Umbilical cord (tissue), 1 donor: ENCODE measurements at regions not wholly inside any gene's neighbourhood (a gene's known extent, or its start where the extent isn't known, plus 50 kb on each side); places are given as distances from the start of the nearest gene placed in this dataset.

Experiments used
- DNase-seq: peaks from one replicate; pipeline ENCODE4 v3.0.0-alpha.2; 2015; ENCODE audit warnings: low spot score

DNA sequence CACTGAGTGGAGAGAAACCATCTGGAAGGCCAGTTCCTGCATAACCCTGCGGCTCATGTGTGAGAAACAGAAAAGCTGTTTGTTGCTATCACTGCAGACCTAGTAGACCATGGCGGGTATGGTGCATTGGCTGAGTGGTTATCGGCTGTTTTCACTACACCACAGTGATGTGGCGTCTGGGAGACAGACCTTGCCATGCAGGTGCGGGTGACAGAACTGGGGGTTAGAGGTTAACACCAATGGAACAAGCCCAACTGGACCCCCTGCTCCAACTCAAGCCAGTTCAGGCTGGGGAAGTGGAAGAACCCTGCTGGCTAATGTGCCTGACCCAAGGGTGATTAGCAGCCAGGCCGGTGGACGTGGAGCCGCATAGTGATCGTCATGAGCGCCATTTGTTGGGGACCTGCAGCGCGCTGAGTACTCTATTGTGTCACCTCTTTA is 91.9 kb downstream of the IRF8 start:
- no peak for DNase-seq

DNA sequence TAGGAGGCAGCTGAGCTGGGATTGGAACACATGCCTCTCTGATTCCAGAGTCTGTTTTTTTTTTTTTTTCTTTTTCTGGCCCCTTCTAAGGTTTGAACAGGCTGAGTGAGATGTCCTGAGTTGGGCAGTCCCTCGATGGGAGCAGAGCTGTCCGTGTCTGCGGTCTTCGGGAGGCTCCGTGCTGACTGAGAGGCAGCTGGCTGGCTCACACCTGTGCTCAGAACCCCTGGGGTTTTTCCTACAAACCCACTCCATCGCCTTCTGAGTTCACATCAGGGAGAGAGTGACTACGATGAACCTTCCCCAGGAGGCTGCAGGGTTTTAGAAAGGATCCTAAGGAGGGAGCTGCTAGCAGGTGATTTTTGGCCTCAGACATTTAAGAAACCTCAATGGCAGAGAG is 92.5 kb downstream of the IRF8 start:
- DNase-seq = no peak

DNA sequence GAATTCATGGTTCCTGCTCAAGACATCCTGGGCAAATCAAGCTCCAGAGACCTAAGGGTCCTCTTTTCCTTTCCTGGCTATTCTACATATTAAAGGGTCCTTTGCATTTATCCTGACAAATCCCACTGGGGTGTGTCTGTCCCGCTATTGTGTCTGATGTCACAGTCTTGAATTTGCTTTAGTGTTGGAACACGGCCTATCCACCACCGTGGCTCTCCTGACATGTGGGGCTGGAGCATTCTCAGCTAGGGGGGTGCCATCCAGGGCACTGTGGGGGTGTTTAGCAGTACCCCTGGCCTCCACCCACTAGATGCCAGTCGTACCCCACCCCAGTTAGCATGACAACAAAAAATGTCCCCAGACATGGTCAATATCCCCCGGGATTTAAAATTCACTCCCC is 92.9 kb downstream of the IRF8 start:
- DNase-seq = no peak

DNA sequence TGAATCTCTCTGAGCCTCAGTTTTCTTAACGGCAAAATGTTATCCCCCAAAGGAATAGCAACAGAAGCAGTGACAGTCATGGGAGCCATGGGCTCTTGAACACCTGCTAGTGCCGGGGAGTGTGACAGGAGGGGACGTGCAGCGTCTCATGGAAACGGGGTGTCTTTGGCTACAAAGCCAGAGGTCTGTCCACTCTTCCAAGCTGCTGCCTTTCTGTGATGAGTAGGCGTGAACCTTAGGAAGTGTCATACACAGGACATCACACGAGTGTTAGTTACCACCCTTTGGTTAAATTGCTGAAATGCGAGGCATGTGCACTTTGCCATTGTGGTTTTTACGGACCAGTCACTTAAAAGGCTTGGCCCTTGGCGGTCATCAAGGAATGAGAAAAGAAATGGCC is 93.4 kb downstream of the IRF8 start:
- no peak for DNase-seq

DNA sequence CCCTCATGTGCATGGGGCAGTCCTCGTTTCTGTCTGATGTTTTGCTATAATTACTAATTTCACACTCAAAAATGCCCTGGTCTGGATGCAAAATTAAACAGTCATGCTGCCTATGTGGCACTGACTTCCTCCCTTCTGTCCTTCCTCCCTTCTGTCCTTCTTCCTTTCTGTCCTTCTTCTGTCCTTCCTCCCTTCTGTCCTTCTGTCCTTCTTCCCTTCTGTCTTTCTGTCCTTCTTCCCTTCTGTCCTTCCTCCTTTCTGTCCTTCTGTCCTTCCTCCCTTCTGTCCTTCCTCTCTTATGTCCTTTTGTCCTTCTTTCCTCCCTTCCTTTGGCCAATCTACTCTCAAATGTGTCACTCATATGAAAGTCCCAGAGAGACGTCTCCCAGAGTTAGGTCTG is 93.8 kb downstream of the IRF8 start:
- DNase-seq = no peak

DNA sequence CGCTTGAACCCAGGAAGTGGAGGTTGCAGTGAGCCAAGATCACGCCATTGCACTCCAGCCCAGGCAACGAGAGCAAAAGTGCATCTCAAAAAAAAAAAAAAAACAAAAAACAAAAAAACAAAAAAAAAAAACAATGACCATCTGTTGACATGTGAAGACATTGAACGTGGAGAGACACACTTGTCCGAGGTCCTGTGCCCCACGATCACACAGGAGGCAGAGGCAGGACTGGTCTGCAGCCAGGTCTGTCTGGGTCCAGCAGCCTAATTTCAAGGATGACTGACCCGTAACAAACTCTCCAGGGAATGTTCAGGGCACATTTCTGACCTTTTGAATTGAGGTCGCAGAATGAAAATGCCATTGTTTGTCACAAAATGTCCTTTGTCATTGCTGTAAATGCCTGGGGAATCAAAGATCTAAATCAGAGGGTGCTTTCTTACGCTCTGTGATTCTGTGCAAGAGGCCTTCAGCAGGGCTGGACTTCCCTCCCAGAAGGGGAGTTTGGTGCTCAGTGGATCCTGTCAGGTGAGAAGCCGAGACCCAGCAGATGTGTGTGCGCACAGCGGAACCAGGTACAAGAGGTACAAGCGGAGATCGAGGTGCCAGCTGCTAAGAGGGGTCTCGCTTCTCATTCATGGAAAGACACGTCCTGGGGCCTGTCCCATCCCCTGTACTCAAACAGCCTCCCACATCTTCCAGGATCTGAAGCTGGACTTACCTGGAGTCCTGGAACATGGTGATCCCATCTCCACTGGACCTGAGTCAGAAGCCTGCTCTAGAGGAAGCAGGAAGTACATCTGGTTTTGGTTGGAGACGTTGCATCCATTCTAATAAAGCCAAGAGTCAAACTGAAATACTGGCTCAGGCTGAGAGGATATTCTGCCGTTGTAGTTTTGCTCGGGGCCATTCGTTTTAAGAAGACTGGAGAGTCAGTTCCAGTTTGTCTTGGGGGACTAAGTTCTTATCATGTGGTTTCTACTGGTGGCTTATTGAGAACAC is 95.8 kb downstream of the IRF8 start:
- no peak for DNase-seq

DNA sequence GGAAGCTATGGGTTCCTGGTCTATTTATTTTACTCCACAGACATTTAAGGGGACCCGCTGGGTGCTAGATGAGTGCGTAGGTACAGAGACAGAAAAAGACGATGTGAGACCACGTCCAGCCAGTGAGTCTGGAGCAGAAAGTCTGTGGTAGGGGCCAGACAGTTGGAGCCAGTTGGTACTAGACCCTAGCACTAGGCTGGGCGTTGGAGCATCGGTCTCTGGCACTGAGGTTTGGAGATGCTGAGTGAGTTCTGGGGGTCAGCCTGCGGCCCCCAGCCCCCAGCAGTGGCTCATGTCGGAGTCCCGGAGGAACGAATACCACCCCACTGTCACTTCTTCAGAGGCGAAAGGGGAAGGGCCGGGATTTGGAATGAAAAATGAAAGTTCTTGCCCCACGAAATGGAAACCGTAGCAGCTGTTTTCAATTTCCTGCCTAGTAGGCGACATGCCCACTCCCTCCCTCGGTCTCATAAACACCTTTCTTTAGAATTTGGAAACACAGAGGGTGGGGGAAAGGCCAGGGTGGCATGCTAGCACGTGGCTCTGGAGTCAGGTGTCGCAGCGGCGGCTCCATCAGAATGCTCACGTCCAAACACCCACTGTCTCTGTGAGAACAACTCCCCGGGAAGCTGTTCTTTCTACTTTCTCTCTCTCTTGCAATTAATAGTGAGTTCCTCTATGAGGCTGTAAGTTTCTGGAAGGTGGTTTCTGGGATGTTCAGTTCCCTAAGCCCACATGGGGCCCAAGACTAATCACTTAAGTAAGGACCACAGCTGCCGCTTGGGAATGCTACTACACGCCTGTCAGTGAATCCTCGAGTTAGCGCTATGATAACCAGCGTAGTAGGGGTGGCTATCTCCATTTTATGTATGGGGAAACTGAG is 96.8 kb downstream of the IRF8 start:
- no peak for DNase-seq

DNA sequence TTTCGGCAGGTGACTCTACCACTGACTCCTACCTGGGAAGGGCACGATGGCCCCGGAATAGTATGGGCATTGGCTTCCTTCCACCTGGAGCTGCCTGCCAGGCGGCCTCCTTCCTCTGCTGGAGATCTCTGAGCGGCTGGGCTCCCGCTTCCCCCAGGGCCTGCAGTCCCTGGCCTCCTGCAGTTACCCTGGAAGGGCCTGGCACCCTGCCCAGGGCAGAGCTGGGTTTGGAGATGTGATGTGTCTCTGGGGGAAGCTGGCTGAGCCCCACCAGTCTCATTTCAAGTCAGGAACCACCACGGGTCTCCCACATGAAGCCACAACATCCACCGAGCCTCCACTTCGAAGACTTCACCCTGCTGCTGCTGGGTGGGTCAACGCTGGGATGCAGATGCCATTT is 97.9 kb downstream of the IRF8 start:
- DNase-seq = no peak

DNA sequence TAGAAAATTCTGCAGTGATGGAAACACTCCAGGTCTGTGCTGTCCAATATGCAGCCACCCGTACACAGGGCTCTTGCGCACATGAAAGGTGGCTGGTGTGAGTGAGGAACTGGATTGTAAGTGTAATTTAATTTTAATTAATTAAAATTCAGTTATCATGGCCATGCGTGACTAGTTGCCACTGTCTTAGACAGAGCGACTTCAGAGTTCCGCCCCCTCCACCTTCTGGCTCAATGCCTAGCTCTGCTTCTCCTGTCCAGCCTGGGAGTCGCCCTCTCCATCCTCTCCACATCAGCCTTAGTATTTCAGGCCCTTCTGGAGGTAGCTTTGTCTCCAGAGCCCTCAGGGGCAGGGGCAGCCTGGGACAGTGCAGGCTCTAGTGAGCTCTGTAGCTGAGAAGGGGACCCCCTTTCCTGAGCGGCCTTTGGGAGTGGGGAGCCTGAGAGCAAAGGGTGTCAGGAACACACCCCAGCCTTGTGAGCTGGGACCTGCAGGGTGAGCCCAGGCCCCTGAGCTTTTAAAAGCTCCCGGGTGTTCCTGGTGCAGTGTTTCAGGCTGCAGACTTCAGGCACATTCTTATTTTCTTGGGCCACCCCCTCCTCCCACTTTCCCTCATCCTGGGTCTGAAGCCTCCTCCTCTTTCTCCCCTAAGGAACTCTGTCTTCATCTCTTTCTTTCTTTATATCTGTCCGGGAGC is 99.4 kb downstream of the IRF8 start:
- DNase-seq = no peak

DNA sequence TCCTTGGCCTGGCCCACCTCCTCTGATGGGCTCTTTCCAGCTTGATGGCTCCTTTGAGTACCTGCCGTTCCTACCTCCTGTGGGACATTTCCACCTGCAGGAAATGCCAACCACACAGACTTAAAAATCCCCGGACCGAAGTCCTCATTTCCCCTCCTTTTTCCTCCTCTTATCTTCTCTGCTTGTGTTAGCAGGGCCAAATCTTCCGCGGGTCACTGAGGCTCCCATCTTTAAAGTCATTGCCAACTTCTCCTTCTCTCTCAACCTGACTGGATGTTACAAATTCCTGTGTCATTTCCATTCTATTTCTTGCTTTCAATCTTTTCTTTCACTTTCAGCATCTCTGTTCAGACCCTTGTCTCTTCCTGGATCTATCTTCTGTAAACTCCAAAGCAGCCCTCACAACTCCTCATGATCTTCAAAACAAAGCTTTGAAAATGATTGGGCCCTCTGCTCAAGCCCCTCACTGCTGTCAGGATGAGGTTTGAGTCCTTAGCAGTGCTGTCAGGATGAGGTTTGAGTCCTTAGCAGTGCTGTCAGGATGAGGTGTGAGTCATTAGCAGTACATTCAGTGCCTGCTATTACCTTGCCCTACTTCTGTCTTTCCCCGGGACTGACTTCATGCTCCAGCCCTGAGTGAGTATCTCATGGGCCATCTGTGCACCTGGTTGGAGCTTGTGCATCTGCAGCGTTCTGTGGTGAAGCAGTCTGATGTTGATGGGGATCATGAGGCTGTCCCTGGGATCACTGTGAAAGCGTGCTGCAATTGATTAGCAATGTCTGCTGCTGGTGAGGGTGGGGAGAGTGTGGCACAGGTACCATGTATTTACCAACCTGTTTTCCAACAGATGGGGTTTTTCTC is 100.1 kb downstream of the IRF8 start:
- no peak for DNase-seq

DNA sequence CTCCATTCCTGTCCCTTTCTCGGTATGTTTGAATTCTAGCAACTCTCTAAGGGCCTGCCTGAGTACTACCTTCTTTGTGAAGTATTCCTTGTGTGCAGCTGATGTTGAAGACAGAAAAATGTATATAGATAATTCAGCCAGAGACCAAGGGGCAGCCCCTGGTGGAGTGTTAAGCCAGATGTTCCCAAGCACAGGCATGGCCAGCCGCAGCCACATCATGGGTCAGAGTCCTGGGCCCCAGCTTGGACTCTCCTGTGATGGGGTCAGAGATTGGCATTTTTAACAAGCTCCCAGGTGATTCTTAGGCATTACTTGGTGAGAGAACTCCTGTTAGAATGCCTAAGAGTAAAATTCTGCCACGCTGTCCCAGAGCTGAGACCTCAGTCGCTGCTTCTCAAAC is 100.8 kb downstream of the IRF8 start:
- no peak for DNase-seq

DNA sequence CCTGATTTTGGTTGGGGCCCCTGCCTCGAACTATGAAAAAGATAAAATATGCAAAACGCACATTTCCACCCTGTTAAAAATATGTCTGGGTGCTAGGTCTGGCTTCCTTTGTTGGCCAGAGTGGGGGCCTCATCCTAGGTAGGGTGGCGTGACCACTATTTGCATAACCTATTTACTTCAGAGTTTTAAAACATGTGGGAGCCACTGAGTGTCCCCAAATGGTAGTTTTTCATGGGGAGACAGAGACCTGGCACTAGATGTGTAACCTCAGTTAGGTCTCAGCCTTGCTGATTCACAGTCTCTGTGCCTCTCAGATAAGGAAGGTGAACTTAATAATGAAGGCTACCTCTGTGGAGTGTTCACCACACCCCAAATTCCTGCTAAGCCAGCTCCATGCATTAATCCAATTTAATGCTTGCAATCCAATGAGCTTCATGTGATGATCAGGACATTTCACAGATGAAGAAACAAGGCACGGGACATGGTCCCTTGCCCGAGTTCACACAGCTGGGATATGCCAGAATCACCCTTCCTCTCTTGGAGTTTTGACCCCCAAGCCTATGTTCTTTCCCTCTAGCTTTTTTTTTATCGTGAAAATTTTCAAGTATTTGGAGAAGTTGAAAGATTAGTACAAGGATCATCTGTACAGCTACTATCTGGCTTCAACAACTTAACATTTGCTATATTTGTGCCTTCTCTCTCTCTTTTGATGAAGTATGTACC is 103.4 kb downstream of the IRF8 start:
- no peak for DNase-seq

DNA sequence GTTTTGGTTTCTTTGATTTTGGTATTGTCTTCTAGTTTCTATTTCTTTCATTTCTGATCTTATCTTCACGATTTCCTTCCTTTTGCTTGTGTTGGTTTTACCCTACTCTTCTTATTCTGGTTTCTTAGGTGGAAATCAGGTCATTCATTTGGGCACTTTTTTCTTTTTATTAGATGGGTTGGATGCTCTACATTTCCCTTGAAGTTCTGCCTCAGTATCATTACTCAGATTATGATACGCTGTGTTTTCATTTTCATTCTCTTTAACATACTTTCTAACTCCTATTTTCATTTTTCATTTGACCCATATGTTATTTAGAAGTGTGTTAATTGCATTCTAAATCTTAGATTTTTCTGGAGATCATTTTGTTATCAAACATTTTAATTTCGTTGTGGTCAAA is 108.6 kb downstream of the IRF8 start:
- no peak for DNase-seq

DNA sequence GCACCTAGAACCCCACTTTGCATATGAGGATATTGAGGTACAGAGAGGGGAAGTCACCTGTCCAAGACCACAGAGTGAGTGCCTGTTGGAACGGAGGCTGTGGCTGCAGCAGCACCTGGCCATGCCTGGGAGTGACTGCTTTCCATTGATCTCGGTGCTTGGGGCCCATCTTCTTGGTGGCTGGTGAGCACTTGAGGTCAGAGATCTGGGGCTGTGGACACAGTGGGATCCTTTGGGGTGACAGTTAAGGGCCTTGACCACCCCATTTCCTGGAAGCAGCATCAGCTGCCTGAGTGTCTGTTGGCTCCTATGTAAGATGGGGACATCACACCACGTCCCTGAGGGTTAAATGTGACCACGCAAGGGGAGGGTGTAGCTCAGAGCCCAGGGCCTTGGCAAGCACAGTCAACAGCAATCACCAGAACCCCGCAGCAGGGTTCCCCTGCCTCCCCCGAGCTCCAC is 111.7 kb downstream of the IRF8 start:
- DNase-seq = no peak

DNA sequence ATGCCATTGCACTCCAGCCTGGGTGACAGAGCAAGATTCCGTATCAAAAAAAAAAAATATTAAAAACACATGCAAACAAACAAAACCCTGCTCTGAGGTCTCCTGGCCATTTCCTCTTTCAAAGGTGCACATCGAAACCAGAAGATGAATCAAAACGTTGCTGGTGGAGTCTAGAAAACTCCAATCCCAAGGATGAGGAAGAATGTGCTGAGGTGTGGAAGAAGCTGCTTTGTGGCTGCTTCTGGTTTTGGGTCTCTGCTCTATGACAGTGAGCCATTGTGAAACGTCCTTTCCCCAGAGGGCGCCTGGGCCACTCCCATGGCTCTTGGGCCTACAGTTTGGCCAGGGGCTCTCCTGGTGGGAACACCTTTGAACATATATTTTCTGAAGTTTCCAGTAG is 112.6 kb downstream of the IRF8 start:
- no peak for DNase-seq

DNA sequence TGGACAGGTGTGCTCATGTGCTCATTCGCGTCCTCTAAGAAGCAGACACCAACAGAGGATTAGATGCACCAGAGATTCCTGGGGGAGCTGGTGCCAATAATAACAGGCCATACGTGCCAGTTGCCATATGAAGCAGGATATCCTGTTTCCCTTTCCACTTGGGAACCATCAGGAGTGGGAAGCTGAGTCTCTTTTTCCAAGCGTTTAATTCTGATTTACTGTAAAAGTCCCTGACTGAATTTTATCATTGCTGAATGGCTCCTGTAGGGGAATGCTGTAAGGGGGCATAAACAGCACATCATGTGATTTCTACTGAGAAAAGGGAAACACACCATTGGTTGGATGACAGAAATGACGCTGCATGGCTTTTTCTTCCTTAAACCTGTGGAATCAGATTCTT is 113.3 kb downstream of the IRF8 start:
- no peak for DNase-seq

DNA sequence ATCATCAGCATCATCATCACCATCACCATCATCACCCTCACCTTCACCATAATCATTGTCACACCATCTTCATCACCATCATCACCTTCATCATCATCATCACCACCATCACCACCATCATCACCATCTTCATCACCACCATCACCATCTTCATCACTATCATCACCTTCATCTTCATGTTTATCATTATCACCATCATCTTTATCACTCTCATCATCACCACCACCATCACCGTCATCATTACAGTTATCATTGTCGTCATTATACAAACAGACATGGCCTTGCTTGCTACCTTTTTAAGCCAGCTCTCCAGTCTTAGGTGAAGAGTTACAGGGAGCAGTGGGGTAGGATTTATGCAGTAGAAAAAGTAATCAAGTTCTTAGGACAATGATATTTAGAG is 114.9 kb downstream of the IRF8 start:
- DNase-seq = no peak

DNA sequence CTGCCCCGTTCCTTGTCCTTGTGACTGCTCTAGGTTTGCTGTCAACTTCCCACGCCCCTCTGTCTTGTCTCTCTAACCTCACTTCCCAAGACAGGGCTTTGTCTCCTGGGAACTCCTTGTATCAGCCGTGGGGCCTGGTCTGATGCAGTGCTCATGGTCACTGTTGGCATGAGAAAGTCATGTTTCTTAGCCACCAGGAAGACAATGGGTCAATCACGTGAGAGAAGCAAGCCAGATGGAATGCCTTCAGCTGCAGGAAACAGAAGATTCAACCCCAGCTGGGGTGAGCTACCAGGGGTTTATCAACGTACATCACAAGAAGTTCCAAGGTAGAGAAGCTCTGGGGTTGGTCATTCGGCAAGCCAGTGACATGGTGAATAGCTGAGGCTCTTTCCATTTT is 116.6 kb downstream of the IRF8 start:
- DNase-seq = no peak

DNA sequence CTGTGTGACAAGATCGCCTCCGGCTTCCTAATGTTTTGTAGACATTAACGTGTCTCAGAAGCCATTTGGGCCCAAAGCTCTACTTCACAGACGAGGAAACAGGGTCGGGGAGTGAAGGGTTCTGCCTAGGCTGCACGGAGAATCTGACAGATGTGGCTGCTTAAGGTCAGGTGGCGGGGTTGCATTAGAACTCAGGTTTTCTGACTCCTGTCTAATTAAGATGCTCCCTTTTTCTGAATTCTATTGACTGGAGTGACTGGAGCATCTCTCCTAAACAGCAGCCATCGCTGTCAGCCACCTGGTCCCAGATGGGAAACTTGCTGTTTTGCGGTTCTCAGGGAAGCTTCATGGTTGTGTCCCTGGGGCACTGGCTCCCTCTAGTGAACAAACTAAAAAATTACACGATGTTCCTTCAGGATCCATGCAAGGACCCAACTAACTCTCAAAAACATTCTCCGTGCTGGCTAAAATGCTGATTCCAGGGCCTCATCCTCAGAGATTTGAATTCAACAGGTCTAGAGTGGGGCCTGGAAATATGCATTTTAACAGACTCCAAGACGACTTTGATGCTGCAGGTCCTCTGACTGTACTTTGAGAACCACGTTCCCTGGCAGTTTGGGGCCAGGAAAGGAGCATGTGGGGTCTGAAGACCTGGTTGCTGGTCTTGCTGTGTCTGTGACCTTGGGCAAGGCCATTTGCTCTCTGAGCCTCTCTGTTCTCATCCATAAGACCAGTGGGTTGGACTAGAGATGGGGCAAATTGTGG is 117.4 kb downstream of the IRF8 start:
- DNase-seq = peak; percentile 60
